ENCODE measurements at regions not wholly inside any gene's neighbourhood (a gene's known extent, or its start where the extent isn't known, plus 50 kb on each side); places are given as distances from the start of the nearest gene placed in this dataset.

DNA sequence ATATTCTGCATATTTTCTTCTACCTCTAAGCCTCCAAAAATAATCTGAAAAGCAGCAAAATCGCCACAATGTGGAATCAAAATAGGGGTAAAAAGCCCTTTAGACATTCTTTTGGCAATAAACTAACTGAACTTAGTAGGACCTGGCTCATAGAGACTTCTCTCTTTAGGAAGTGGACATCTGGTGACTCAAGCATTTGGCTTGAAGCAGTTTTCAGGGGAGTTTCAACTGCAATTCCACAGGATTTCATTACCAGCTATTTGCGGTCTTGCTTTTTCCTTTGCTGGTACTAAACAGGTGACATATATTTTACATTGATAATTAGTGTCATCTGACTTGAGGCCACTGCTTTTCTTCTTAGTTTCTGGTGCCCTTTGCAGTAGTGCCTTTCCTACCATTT, 173.2 kb upstream of the FBN2 start:
- TF ChIP-seq, protein P1, sequence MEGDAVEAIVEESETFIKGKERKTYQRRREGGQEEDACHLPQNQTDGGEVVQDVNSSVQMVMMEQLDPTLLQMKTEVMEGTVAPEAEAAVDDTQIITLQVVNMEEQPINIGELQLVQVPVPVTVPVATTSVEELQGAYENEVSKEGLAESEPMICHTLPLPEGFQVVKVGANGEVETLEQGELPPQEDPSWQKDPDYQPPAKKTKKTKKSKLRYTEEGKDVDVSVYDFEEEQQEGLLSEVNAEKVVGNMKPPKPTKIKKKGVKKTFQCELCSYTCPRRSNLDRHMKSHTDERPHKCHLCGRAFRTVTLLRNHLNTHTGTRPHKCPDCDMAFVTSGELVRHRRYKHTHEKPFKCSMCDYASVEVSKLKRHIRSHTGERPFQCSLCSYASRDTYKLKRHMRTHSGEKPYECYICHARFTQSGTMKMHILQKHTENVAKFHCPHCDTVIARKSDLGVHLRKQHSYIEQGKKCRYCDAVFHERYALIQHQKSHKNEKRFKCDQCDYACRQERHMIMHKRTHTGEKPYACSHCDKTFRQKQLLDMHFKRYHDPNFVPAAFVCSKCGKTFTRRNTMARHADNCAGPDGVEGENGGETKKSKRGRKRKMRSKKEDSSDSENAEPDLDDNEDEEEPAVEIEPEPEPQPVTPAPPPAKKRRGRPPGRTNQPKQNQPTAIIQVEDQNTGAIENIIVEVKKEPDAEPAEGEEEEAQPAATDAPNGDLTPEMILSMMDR (IDR thresholded peaks at IDR 0.05) = no peak
- no peak for TF ChIP-seq POLR2AphosphoS5 (IDR thresholded peaks at IDR 0.05)
- TF ChIP-seq POLR2A (IDR thresholded peaks at IDR 0.05) = no peak
